CD4-positive, CD25-positive, alpha-beta regulatory T cell (primary cell): ENCODE measurements at regions not wholly inside any gene's neighbourhood (a gene's known extent, or its start where the extent isn't known, plus 50 kb on each side); places are given as distances from the start of the nearest gene placed in this dataset.
"Not testable (repeated sequence)": the region's sequence is repeated elsewhere in the genome, so short reads cannot be mapped to it uniquely, and the experiment has no call there.

ENCODE experiments used
- ATAC-seq, 2 donors: fragments of 150-1000 bp; cut with Tn5 transposase; one replicate each; pipeline ENCODE4 v1.10.0; 2021; ENCODE audit warnings: low read depth in 2 of 2, moderate number of reproducible peaks in 2 of 2, moderate library complexity in 1 of 2
- DNase-seq, 3 donors: peaks; one replicate each; pipeline versions ENCODE4 v3.0.0 to v3.0.0-alpha.2; 2012 to 2022; ENCODE audit warnings: mixed read lengths in 1 of 3
- H3K27ac ChIP-seq: one replicate; pipeline ENCODE4 v1.7.0; 2013; ENCODE audit warnings: mild to moderate bottlenecking, low read length; ENCODE audit not compliant: insufficient read depth, poor library complexity, severe bottlenecking
- H3K27me3 ChIP-seq: one replicate; pipeline ENCODE4 v1.7.0; 2013; ENCODE audit warnings: low read length; ENCODE audit not compliant: control insufficient read depth, insufficient read depth
- H3K36me3 ChIP-seq: one replicate; pipeline ENCODE4 v1.7.0; 2013; ENCODE audit warnings: mild to moderate bottlenecking, low read length, moderate library complexity; ENCODE audit not compliant: control insufficient read depth, insufficient read depth
- H3K4me1 ChIP-seq: 2 replicates; pipeline ENCODE4 v1.7.0; 2013; ENCODE audit warnings: mild to moderate bottlenecking, low read length; ENCODE audit not compliant: insufficient read depth, control insufficient read depth, poor library complexity, severe bottlenecking
- H3K4me3 ChIP-seq: one replicate; pipeline ENCODE4 v1.7.0; 2013; ENCODE audit warnings: low read depth, mild to moderate bottlenecking, low read length, moderate library complexity
- H3K9me3 ChIP-seq, 2 experiments: 1 replicate in 1 of 2; 2 replicates in 1 of 2; pipeline ENCODE4 v1.7.0; 2013; ENCODE audit warnings: low read length in 2 of 2, mild to moderate bottlenecking in 1 of 2, moderate library complexity in 1 of 2; ENCODE audit not compliant: control insufficient read depth in 2 of 2
- H3K27ac Mint-ChIP-seq, 3 donors: one replicate each; pipeline ENCODE4 v1.8.0; 2020 to 2022; ENCODE audit warnings: mild to moderate bottlenecking in 3 of 3, mixed read lengths in 3 of 3, moderate library complexity in 2 of 3
- H3K27me3 Mint-ChIP-seq: one replicate; pipeline ENCODE4 v1.8.0; 2022; ENCODE audit warnings: mild to moderate bottlenecking, mixed read lengths
- H3K36me3 Mint-ChIP-seq: one replicate; pipeline ENCODE4 v1.8.0; 2020; ENCODE audit warnings: mixed read lengths
- H3K4me1 Mint-ChIP-seq, 4 donors: one replicate each; pipeline ENCODE4 v1.8.0; 2020 to 2022; ENCODE audit warnings: mixed read lengths in 4 of 4, mild to moderate bottlenecking in 1 of 4
- H3K4me3 Mint-ChIP-seq, 4 donors: one replicate each; pipeline ENCODE4 v1.8.0; 2020 to 2022; ENCODE audit warnings: mild to moderate bottlenecking in 4 of 4, mixed read lengths in 4 of 4, moderate library complexity in 3 of 4
- H3K9me3 Mint-ChIP-seq, 7 donors: one replicate each; pipeline ENCODE4 v1.8.0; 2020 to 2022; ENCODE audit warnings: mixed read lengths in 7 of 7, mild to moderate bottlenecking in 3 of 7, moderate library complexity in 2 of 7

GRCh38 chr3:76310667-76311066 lies 525.3 kb upstream of the ZNF717 start:
- no peaks in the 10 kb centered on the region for H3K9me3 ChIP-seq
- Mint-ChIP-seq H3K27me3 (no peaks in the 10 kb centered on the region), H3K36me3 (no peaks in the 10 kb centered on the region), H3K9me3 (peaks cover 0 to 16% (median 5%) of the 10 kb centered on the region in 7 donors), H3K4me1 (peaks cover 0 to 4% (median 0%) of the 10 kb centered on the region in 4 donors), H3K4me3 (no peak overlapping the region), H3K27ac (no peak overlapping the region)
- no peak overlapping the region for H3K4me3 ChIP-seq
- ATAC-seq (no peak), DNase-seq (no peak)
- no peaks in the 10 kb centered on the region for H3K36me3 ChIP-seq
- no peaks in the 10 kb centered on the region for H3K27me3 ChIP-seq
- H3K27ac ChIP-seq: no peak overlapping the region
- H3K4me1 ChIP-seq: no peaks in the 10 kb centered on the region

- Mint-ChIP-seq H3K27me3 (no peaks in the 10 kb centered on the region), H3K27ac (no peak overlapping the region)
These were observed 526.6 kb upstream of the ZNF717 start for GRCh38 chr3:76311941-76312340.

GRCh38 chr3:76315906-76316305 lies 530.6 kb upstream of the ZNF717 start:
- not testable (repeated sequence) for H3K4me1 Mint-ChIP-seq, H3K27me3 Mint-ChIP-seq, H3K4me1 ChIP-seq, ATAC-seq, DNase-seq, H3K9me3 ChIP-seq, H3K27ac Mint-ChIP-seq, H3K36me3 ChIP-seq, H3K4me3 ChIP-seq, H3K27me3 ChIP-seq, H3K36me3 Mint-ChIP-seq, H3K4me3 Mint-ChIP-seq, H3K27ac ChIP-seq
- H3K9me3 Mint-ChIP-seq: peaks cover 0 to 22% (median 7%) of the 10 kb centered on the region in 7 donors

More at GRCh38 chr3:76311941-76312340, 526.6 kb upstream of the ZNF717 start:
- Mint-ChIP-seq H3K4me3 (no peak overlapping the region), H3K9me3 (peaks cover 0 to 24% (median 6%) of the 10 kb centered on the region in 7 donors), H3K36me3 (no peaks in the 10 kb centered on the region), H3K4me1 (peaks cover 0 to 2% (median 0%) of the 10 kb centered on the region in 4 donors)
- Histone ChIP-seq H3K4me3 (no peak overlapping the region), H3K27me3 (no peaks in the 10 kb centered on the region), H3K36me3 (no peaks in the 10 kb centered on the region), H3K4me1 (no peaks in the 10 kb centered on the region), H3K27ac (no peak overlapping the region), H3K9me3 (no peaks in the 10 kb centered on the region)
- no peak for ATAC-seq
- no peak for DNase-seq

- H3K4me3 Mint-ChIP-seq: no peak overlapping the region
- Histone ChIP-seq H3K36me3 (no peaks in the 10 kb centered on the region), H3K4me3 (no peak overlapping the region), H3K9me3 (no peaks in the 10 kb centered on the region), H3K27ac (no peak overlapping the region), H3K27me3 (no peaks in the 10 kb centered on the region), H3K4me1 (no peaks in the 10 kb centered on the region)
- H3K27me3 Mint-ChIP-seq: no peaks in the 10 kb centered on the region
- DNase-seq: no peak
- no peaks in the 10 kb centered on the region for H3K4me1 Mint-ChIP-seq
- no peak for ATAC-seq
- H3K36me3 Mint-ChIP-seq: no peaks in the 10 kb centered on the region
- peaks cover 0 to 21% (median 4%) of the 10 kb centered on the region in 7 donors for H3K9me3 Mint-ChIP-seq
- no peak overlapping the region for H3K27ac Mint-ChIP-seq
These were observed 536.3 kb upstream of the ZNF717 start for GRCh38 chr3:76321614-76322013.

- H3K4me1 Mint-ChIP-seq: no peaks in the 10 kb centered on the region
- DNase-seq (no peak), ATAC-seq (no peak)
- H3K4me3 Mint-ChIP-seq: no peak overlapping the region
- H3K9me3 ChIP-seq: no peaks in the 10 kb centered on the region
- no peaks in the 10 kb centered on the region for H3K4me1 ChIP-seq
- H3K27me3 Mint-ChIP-seq: no peaks in the 10 kb centered on the region
- peaks cover 0 to 18% (median 5%) of the 10 kb centered on the region in 7 donors for H3K9me3 Mint-ChIP-seq
- no peak overlapping the region for H3K27ac Mint-ChIP-seq
- no peaks in the 10 kb centered on the region for H3K36me3 ChIP-seq
- no peak overlapping the region for H3K4me3 ChIP-seq
- no peaks in the 10 kb centered on the region for H3K36me3 Mint-ChIP-seq
- no peak overlapping the region for H3K27ac ChIP-seq
- no peaks in the 10 kb centered on the region for H3K27me3 ChIP-seq
These were observed 538.8 kb upstream of the ZNF717 start for GRCh38 chr3:76324101-76324500.

- Histone ChIP-seq H3K27me3 (no peaks in the 10 kb centered on the region), H3K9me3 (peaks cover 0 to 6% of the 10 kb centered on the region in 2 experiments), H3K27ac (no peak overlapping the region), H3K4me3 (no peak overlapping the region), H3K36me3 (no peaks in the 10 kb centered on the region), H3K4me1 (no peaks in the 10 kb centered on the region)
- Mint-ChIP-seq H3K4me1 (no peaks in the 10 kb centered on the region), H3K27me3 (no peaks in the 10 kb centered on the region), H3K36me3 (no peaks in the 10 kb centered on the region), H3K4me3 (no peak overlapping the region), H3K9me3 (peaks cover 5 to 29% (median 11%) of the 10 kb centered on the region in 7 donors), H3K27ac (no peak overlapping the region)
- ATAC-seq: no peak
- no peak for DNase-seq
These were observed 560.5 kb upstream of the ZNF717 start for GRCh38 chr3:76345878-76346277.

GRCh38 chr3:76346690-76347089 lies 561.3 kb upstream of the ZNF717 start:
- no peak overlapping the region for H3K27ac Mint-ChIP-seq
- no peak for DNase-seq
- no peaks in the 10 kb centered on the region for H3K4me1 ChIP-seq
- H3K9me3 ChIP-seq: peaks cover 0 to 6% of the 10 kb centered on the region in 2 experiments
- H3K27ac ChIP-seq: no peak overlapping the region
- no peak for ATAC-seq
- H3K36me3 Mint-ChIP-seq: no peaks in the 10 kb centered on the region
- peaks cover 5 to 29% (median 11%) of the 10 kb centered on the region in 7 donors for H3K9me3 Mint-ChIP-seq
- H3K27me3 Mint-ChIP-seq: no peaks in the 10 kb centered on the region
- no peak overlapping the region for H3K4me3 Mint-ChIP-seq
- no peaks in the 10 kb centered on the region for H3K36me3 ChIP-seq
- no peaks in the 10 kb centered on the region for H3K4me1 Mint-ChIP-seq
- no peaks in the 10 kb centered on the region for H3K27me3 ChIP-seq
- H3K4me3 ChIP-seq: no peak overlapping the region

GRCh38 chr3:76349715-76350480 lies 564.5 kb upstream of the ZNF717 start:
- Histone ChIP-seq H3K27me3 (no peaks in the 10 kb centered on the region), H3K27ac (no peak overlapping the region), H3K36me3 (no peaks in the 10 kb centered on the region), H3K9me3 (peaks cover 0 to 6% of the 10 kb centered on the region in 2 experiments), H3K4me3 (no peak overlapping the region), H3K4me1 (no peaks in the 10 kb centered on the region)
- no peaks in the 10 kb centered on the region for H3K4me1 Mint-ChIP-seq
- DNase-seq (no peak), ATAC-seq (no peak)
- H3K27ac Mint-ChIP-seq: no peak overlapping the region
- no peaks in the 10 kb centered on the region for H3K36me3 Mint-ChIP-seq
- H3K4me3 Mint-ChIP-seq: no peak overlapping the region
- no peaks in the 10 kb centered on the region for H3K27me3 Mint-ChIP-seq
- peaks cover 2 to 28% (median 6%) of the 10 kb centered on the region in 7 donors for H3K9me3 Mint-ChIP-seq
